Right forelimb (tissue), 1 donor: ENCODE measurements at regions not wholly inside any gene's neighbourhood (a gene's known extent, or its start where the extent isn't known, plus 50 kb on each side); places are given as distances from the start of the nearest gene placed in this dataset.

Source experiments
- DNase-seq: peaks from one replicate; pipeline ENCODE4 v3.0.0-alpha.2; 2018

GRCh38 chr15:62790546-62790945 lies 252.0 kb upstream of the TPM1 start:
- no peak for DNase-seq

DNA sequence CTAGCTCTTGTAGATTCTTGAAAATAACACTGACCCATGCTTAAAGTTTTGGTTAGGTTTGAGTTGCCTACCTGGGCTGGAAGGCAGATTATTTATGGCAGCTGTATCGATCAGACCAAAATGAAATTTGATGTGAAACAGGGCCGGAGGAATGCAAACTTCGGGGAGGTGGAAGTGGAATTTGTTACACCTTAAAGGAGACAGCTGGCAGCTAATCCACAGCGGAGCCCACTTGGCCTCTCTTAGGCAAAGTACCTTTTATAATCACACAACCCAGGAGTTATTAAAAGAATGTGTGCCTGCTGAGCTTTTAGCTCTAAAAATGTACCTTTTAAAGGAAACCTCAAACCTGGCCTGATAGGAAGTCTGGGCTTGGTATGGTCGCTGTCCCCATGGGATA lies 250.9 kb upstream of the TPM1 start:
- DNase-seq: no peak

DNA sequence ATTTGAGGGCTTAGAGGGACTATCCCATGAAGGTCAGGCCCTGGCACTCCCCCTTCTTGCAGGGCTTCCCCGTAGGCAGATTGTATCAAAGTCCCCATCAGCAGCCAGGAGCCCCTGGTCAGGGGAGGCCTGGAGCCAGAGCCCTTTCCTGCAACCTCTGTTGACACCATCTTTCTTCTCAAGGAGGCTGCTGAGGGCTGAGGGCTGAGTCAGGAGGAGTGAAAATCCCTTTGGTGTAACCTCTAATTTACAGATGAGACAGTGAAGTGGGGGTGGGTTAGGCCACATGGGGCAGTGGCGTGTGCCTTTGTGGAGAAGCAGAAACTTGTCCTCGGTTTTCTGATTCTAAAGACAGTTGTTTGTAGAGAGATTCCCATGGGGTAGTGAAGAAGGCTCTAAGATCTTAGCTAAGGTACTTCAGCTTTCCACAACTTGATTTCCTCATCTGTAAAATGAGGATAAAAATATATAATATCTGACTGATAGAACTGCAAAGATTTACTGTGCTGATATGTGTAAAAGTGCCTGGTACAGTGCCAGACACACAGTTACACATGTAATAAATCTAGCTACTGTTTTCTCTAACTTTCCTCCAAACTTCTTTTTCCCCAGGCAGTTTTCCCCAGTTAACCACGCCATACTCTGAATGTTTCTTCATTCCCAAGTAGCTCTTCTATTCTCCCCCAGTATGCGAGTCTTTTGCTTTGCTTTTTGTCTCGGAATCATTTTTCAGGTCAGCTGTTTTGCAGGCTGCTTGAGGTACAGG lies 249.4 kb upstream of the TPM1 start:
- no peak for DNase-seq

DNA sequence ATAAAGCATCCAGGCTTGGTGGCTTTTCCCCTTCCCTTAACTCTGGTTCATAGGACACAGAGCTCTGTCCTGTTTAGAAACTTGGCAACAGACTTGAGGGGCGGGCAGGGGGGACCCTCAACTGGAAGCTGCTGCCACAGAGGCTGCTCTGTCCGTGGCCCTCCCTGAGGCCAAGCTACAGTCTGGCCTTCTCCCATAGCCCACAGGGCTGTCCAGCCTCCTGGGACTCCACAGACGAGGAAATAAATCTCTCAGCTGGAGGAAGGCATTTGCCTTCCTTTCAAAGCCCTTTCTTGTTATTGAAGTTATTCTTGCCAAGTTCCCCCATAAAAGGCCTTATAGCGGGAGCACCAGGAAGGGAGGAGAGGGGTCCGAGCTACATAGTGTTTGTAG lies 248.8 kb upstream of the TPM1 start:
- DNase-seq: no peak

- DNase-seq: no peak
These were observed 247.4 kb upstream of the TPM1 start for GRCh38 chr15:62795171-62795570.

GRCh38 chr15:62795700-62796695 lies 246.5 kb upstream of the TPM1 start:
- no peak for DNase-seq

GRCh38 chr15:62797171-62797570 lies 245.4 kb upstream of the TPM1 start:
- no peak for DNase-seq

GRCh38 chr15:62798536-62798935 lies 244.0 kb upstream of the TPM1 start:
- DNase-seq: no peak

- DNase-seq: no peak
These were observed 243.5 kb upstream of the TPM1 start for GRCh38 chr15:62799037-62799436.

DNA sequence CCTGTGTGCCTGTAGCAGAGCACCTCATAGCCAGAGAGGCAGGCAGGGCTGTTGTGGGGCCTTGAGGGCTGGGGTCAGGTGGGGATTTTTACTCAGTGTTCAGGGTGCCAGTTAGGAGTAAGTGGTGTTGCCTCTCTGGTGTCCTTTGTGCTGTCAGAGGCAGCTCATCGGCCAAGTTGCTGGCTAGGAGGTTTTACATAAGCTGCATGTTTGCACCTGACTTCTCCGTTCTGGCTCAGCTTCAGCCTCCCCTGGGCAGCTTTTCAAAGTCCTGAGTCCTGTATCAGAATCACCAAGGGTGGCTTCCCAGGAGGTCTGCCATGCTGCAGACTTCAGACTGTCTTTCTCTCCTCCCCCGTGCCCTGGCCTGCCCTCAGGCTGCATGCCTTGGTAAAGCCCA lies 242.6 kb upstream of the TPM1 start:
- no peak for DNase-seq

DNA sequence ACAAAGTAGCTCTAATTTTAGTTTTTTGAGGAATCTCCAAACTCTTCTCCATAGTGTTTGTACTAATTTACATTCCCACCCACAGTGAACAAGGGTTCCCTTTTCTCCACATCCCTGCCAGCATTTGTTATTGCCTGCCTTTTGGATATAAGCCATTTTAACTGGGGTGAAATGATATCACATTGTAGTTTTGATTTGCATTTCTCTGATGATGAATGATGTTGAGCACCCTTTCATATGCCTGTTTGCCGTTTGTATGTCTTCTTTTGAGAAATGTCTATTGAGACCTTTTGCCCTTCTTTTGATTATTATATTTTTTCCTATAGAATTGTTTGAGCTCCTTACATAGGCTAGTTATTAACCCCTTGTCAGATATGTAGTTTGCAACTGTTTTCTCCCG lies 239.9 kb upstream of the TPM1 start:
- no peak for DNase-seq

- DNase-seq: no peak
These were observed 238.6 kb upstream of the TPM1 start for GRCh38 chr15:62803856-62804400.

GRCh38 chr15:62805502-62805901 lies 237.0 kb upstream of the TPM1 start:
- DNase-seq: no peak

DNA sequence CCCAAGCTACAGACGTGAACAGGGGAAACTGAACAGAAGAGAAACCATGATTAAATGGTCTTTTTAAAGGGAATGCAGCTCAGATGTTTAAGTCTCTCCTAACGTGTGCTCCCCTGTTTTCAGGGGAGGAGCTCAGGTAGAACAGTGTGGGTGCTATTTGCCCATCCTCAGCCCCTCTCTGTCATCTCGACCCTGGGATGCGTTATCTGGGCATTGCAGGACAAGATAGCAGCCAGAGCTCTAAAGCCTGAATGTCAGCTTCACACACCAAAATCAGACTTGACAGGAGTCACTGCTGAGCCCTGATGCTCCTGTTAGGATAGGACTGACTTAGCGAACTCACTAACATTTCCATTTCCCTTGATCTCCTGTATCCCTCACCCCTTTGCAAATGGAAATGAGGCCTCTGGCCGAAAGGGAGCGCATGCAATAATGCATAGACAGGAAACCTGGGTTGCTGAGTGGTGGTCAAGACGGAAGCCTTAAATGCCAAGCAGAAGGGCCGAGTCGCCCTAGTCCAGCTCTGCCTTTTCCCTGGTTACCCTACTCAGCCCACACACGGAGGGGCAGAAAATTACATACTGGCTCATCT lies 234.9 kb upstream of the TPM1 start:
- no peak for DNase-seq

DNA sequence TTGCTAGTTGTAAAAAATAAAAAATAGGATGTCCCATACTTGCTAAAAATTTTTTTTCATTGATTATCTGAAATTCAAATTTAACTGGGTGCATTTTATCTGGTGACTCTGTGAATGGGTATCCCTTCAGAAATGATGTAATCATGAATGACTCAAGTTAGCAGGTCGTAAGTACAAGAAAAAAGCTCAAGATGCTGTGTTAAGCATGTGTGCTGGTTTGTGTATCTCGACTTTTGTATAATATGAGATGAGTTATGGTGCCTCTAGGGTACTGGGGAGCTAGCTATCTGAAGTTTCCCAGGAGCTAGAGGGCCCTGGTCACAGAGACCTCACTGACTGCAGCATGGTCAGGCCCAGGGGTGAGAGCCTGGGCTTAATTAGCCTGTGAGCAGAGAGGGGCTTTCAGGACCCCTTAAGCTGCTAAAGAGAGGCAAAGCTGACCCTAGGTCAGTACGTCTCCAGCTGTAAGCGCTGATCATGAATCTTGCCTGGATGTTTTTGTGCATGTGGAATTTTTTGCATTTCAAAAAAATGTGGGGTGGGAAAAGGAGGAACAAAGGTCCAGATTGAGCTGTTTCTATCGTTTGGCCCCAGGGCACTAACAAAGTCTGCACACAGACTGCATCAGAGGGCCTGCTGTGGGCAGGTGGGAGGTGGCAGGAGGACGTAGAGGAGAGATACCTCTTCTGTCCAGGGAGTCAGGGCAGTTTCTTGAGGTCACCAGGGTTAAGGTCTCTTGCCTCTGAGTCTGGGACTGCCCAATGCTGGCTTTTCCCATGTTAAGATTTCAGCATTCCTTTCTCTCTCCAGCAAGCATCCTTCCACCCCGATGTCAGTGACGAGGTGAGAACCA lies 233.2 kb upstream of the TPM1 start:
- no peak for DNase-seq

DNA sequence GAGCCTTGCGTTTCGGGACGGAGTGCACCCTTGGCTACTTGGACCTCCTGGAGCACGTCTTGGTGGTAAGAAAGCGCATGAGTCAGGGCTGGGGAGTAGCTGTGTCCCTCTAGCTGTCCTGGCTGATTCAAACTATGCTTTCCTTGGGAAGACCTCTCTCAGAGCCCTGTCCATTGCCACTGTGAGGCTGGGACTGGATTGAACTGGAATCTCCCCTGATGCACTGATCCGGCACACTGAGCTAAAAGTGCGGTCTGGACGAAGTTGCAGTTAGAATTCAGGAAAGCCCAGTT lies 232.6 kb upstream of the TPM1 start:
- DNase-seq: no peak

GRCh38 chr15:62812515-62812835 lies 230.1 kb upstream of the TPM1 start:
- no peak for DNase-seq

- no peak for DNase-seq
These were observed 226.0 kb upstream of the TPM1 start for GRCh38 chr15:62816342-62817069.

DNA sequence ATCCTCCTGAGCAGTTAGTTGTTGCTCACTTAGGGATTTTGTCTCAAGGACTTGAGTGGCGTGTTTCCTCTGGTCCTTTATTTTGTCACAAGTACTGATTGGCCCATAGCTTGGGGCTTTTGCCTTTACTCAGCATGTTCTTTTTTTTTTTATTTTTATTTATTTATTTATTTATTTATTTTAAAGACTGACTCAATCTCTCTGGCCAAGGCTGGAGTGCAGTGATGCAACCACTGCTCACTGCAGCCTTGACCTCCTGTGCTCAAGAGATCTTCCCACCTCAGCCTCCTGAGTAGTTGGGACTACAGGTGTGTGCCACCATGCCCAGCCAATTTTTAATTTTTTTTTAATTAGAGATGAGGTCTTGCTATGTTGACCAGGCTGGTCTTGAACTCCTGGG lies 223.9 kb upstream of the TPM1 start:
- DNase-seq: no peak

GRCh38 chr15:62821384-62822131 lies 221.0 kb upstream of the TPM1 start:
- no peak for DNase-seq

DNA sequence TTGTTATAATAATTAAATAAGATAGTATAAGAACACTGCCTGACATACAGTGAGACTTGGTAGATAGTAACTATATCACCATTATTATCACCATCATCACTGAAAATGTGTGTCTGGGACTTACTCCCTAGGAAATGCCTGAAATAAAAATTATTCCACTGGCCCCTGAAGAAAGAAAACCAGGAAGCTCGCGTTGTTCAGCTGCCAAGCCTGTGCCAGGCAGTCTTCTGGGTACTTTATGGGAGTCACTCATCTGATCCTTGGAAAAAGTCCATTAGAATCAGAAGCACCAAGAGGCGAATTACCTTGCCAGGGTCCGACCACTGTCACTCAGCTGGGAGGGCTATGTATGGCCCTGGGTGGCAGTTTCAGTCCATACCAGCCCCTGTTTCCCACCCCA lies 220.3 kb upstream of the TPM1 start:
- no peak for DNase-seq
